Vagina (tissue), 2 donors: ENCODE measurements at regions not wholly inside any gene's neighbourhood (a gene's known extent, or its start where the extent isn't known, plus 50 kb on each side); places are given as distances from the start of the nearest gene placed in this dataset.

Experiments
- CTCF ChIP-seq, 3 experiments: fragments of 450-650 bp in 2 of 3; fragments of 200-600 bp in 1 of 3; sonication (generic) in 1 of 3; IDR thresholded peaks; one replicate each; pipeline ENCODE4 v1.5.1; 2017 to 2019; ENCODE audit warnings: antibody characterized with exemption in 3 of 3, mild to moderate bottlenecking in 2 of 3, moderate library complexity in 2 of 3
- POLR2AphosphoS5 ChIP-seq, 2 donors: sonication (generic); formaldehyde crosslinking; IDR thresholded peaks; one replicate each; pipeline ENCODE4 v1.9.0; 2017; ENCODE audit warnings: antibody characterized with exemption in 2 of 2, mild to moderate bottlenecking in 2 of 2, low read depth in 1 of 2; ENCODE audit not compliant: insufficient read depth in 1 of 2

GRCh38 chr7:52323202-52323746 lies 712.2 kb upstream of the POM121L12 start:
- TF ChIP-seq POLR2AphosphoS5 (IDR thresholded peaks at IDR 0.05; ENCODE audit: insufficient read depth in 1 of 2, low read depth in 1 of 2) (no peak), CTCF (IDR thresholded peaks at IDR 0.05) (no peak)
